Endothelial cell of umbilical vein (primary cell): ENCODE measurements at regions not wholly inside any gene's neighbourhood (a gene's known extent, or its start where the extent isn't known, plus 50 kb on each side); places are given as distances from the start of the nearest gene placed in this dataset.

ENCODE experiments used
- BruUV-seq: library from RNA; stranded (reverse); fragments of 400-500 nt; replicated peaks from 2 replicates; lab custom pipeline; 2021; lab: Mats Ljungman, UMichigan
- CTCF ChIA-PET: fragments of 300-600, 350-600 bp; sonication (Branson Sonifier 250); formaldehyde crosslinking; loops from one replicate; lab custom pipeline; 2021; ENCODE audit warnings: antibody characterized with exemption, inconsistent platforms; lab: Charles Lee
- POLR2A ChIA-PET: fragments of 300-600, 350-600 bp; sonication (Branson Sonifier 250); formaldehyde crosslinking; loops from one replicate; lab custom pipeline; 2021; ENCODE audit warnings: antibody characterized with exemption, inconsistent platforms; lab: Charles Lee
- DNase-seq: peaks from one replicate; pipeline ENCODE4 v3.0.0-alpha.2; 2011; ENCODE audit warnings: low read depth, low spot score
- FAIRE-seq: peaks from 2 replicates; lab custom pipeline; 2011; peaks lifted over from hg19 to GRCh38; lab: Jason Lieb, UNC
- H2AFZ ChIP-seq: 2 replicates; pipeline ENCODE4 v1.6.0; 2012; ENCODE audit warnings: low read depth, low read length, control low read depth, inconsistent platforms
- H3K27ac ChIP-seq: 2 replicates; pipeline ENCODE4 v1.5.1; 2011; ENCODE audit warnings: low read depth, mild to moderate bottlenecking, control low read depth, low read length, moderate library complexity; ENCODE audit not compliant: insufficient read depth
- H3K27me3 ChIP-seq, 2 experiments: 2 replicates each; pipeline versions ENCODE4 v1.6.0 to v1.6.1; 2011; ENCODE audit warnings: low read length in 2 of 2, mixed read lengths in 1 of 2; ENCODE audit not compliant: control insufficient read depth in 2 of 2, insufficient read depth in 2 of 2
- H3K36me3 ChIP-seq, 2 experiments: 2 replicates in 1 of 2; 3 replicates in 1 of 2; pipeline ENCODE4 v1.5.1; 2011; ENCODE audit warnings: low read length in 2 of 2, mild to moderate bottlenecking in 1 of 2, moderate library complexity in 1 of 2; ENCODE audit not compliant: control insufficient read depth in 2 of 2, insufficient read depth in 2 of 2; ENCODE audit errors: extremely low read depth in 1 of 2
- H3K4me1 ChIP-seq: 3 replicates; pipeline ENCODE4 v1.5.1; 2011; ENCODE audit warnings: mild to moderate bottlenecking, low read length; ENCODE audit not compliant: control insufficient read depth, insufficient read depth; ENCODE audit errors: extremely low read depth
- H3K4me2 ChIP-seq: 2 replicates; pipeline ENCODE4 v1.6.1; 2011; ENCODE audit warnings: low read length, control low read depth, mixed read lengths; ENCODE audit not compliant: insufficient read depth
- H3K4me3 ChIP-seq, 3 experiments: fragments of 200-600 bp in 1 of 3; sonication (generic), shearing (Covaris generic) in 1 of 3; replicated peaks in 1 of 3; 2 replicates each; pipeline ENCODE4 v1.5.1; 2011 to 2016; ENCODE audit warnings: control low read depth in 3 of 3, low read length in 3 of 3, mild to moderate bottlenecking in 2 of 3, inconsistent platforms in 1 of 3, low read depth in 1 of 3, moderate library complexity in 1 of 3; ENCODE audit not compliant: insufficient read depth in 1 of 3
- H3K79me2 ChIP-seq: 2 replicates; pipeline ENCODE4 v1.6.0; 2012; ENCODE audit warnings: low read length, inconsistent platforms; ENCODE audit not compliant: control insufficient read depth, insufficient read depth
- H3K9ac ChIP-seq: replicated peaks from 2 replicates; pipeline ENCODE3; 2011; ENCODE audit warnings: low read length, control low read depth; ENCODE audit not compliant: insufficient read depth; ENCODE audit errors: extremely low read depth
- H3K9me1 ChIP-seq: replicated peaks from 3 replicates; pipeline ENCODE4 v1.6.0; 2011; ENCODE audit warnings: mild to moderate bottlenecking, low read length; ENCODE audit not compliant: control insufficient read depth, insufficient read depth; ENCODE audit errors: extremely low read depth
- H3K9me3 ChIP-seq: replicated peaks from 2 replicates; pipeline ENCODE4 v1.5.1; 2012; ENCODE audit warnings: low read length, inconsistent platforms; ENCODE audit not compliant: control insufficient read depth, insufficient read depth
- H4K20me1 ChIP-seq: replicated peaks from 2 replicates; pipeline ENCODE3; 2011; ENCODE audit warnings: mild to moderate bottlenecking, low read length; ENCODE audit not compliant: control insufficient read depth, insufficient read depth; ENCODE audit errors: extremely low read depth
- CTCF ChIP-seq, 2 donors: IDR thresholded peaks; 1 replicate in 1 of 2; 2 replicates in 1 of 2; pipeline ENCODE4 v1.5.1; 2011; ENCODE audit warnings: low read length in 2 of 2, mild to moderate bottlenecking in 2 of 2, moderate library complexity in 2 of 2, control low read depth in 1 of 2, inconsistent platforms in 1 of 2, low read depth in 1 of 2; ENCODE audit not compliant: insufficient read depth in 1 of 2; ENCODE audit errors: extremely low read depth in 1 of 2
- EZH2 ChIP-seq: IDR thresholded peaks from 2 replicates; pipeline ENCODE4 v1.6.1; 2012; ENCODE audit warnings: borderline replicate concordance, low read depth, mild to moderate bottlenecking, moderate library complexity, low read length, inconsistent platforms; ENCODE audit not compliant: severe bottlenecking
- FOS ChIP-seq: IDR thresholded peaks from 2 replicates; pipeline ENCODE4 v1.6.1; 2011; ENCODE audit warnings: mild to moderate bottlenecking, low read length, moderate library complexity, borderline replicate concordance; ENCODE audit not compliant: insufficient read depth
- GATA2 ChIP-seq: IDR thresholded peaks from 2 replicates; pipeline ENCODE4 v1.7.0; 2011; ENCODE audit warnings: low read depth, mild to moderate bottlenecking, moderate library complexity, mixed read lengths, low read length; ENCODE audit not compliant: insufficient read length, insufficient read depth
- JUN ChIP-seq: IDR thresholded peaks from 2 replicates; pipeline ENCODE4 v1.6.1; 2011; ENCODE audit warnings: borderline replicate concordance, low read depth; ENCODE audit not compliant: insufficient read length, insufficient read depth
- MYC ChIP-seq: IDR thresholded peaks from one replicate; pipeline ENCODE4 v1.6.1; 2011; ENCODE audit warnings: mild to moderate bottlenecking, low read depth, low read length
- POLR2A ChIP-seq: IDR thresholded peaks from 2 replicates; pipeline ENCODE4 v1.6.1; 2012; ENCODE audit warnings: low read depth, mild to moderate bottlenecking, control low read depth, low read length
- POLR2AphosphoS5 ChIP-seq: IDR thresholded peaks from 2 replicates; pipeline ENCODE4 v1.6.1; 2012; ENCODE audit warnings: low read depth, mild to moderate bottlenecking, control low read depth, low read length, moderate library complexity; ENCODE audit not compliant: insufficient read depth
- dilution Hi-C: fragments of 300-500 bp; cut with MboI; formaldehyde crosslinking; loops from one replicate; pipeline ENCODE4 v1.15.0; 2019; ENCODE audit warnings: low sequenced_read_pairs; ENCODE audit not compliant: extremely low pct_ligation_motif_present
- intact Hi-C: fragments of 100-400 bp; cut with micrococcal nuclease; formaldehyde crosslinking; loops from one replicate; pipeline ENCODE4 v1.10.0; 2022
- TF ChIP-seq, protein P1 (sequence below): IDR thresholded peaks from 2 replicates; pipeline ENCODE4 v1.6.1; 2011; ENCODE audit not compliant: insufficient read depth, insufficient read length

DNA sequence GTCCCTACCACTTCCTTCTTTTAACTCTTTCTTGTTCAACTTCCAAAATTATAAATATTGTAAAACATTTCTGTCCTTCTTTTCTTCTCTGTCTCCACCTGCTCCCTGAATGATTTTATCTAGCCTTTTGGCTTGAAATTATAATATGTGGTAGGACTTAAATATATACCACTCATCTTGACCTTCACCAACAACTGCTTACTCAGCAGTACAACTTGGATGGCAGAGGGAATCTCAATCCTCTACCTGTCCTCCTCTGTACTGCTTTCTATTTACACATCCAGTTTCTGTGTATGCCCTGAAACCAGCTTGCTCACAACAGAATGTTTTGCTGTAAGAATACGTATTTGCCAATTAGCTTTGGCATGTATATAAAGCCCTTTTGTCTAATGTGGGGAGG is 1392.5 kb downstream of the EPHA7 start:
- CTCF ChIA-PET: no interaction called here
- no peak for FAIRE-seq

More for the DNA sequence above, 1392.5 kb downstream of the EPHA7 start:
- Histone ChIP-seq H3K27ac (no peak overlapping the region), H3K9ac (no peak overlapping the region), H2AFZ (no peak overlapping the region), H3K4me2 (no peak overlapping the region), H4K20me1 (no peaks in the 10 kb centered on the region), H3K9me1 (no peaks in the 10 kb centered on the region), H3K36me3 (no peaks in the 10 kb centered on the region), H3K9me3 (no peaks in the 10 kb centered on the region), H3K4me3 (no peak overlapping the region), H3K79me2 (no peaks in the 10 kb centered on the region), H3K4me1 (no peaks in the 10 kb centered on the region), H3K27me3 (no peaks in the 10 kb centered on the region)
- TF ChIP-seq POLR2A (no peak), CTCF (IDR thresholded peaks at IDR 0.05; ENCODE audit: extremely low read depth in 1 of 2, insufficient read depth in 1 of 2, low read depth in 1 of 2, low read length in 2 of 2) (no peak), EZH2 (no peak), FOS (no peak), GATA2 (no peak), JUN (no peak), POLR2AphosphoS5 (no peak), MYC (no peak)
- TF ChIP-seq, protein P1, sequence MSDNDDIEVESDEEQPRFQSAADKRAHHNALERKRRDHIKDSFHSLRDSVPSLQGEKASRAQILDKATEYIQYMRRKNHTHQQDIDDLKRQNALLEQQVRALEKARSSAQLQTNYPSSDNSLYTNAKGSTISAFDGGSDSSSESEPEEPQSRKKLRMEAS: no peak
- dilution Hi-C loops: no loop called here
- DNase-seq: no peak
- POLR2A ChIA-PET: no interaction called here
- intact Hi-C loops: no loop called here
- BruUV-seq: no TSS peak
